ENCODE measurements at regions not wholly inside any gene's neighbourhood (a gene's known extent, or its start where the extent isn't known, plus 50 kb on each side); places are given as distances from the start of the nearest gene placed in this dataset.
A peak's percentile ranks its signal among the peaks of the same experiment; 100 is the strongest.

DNA sequence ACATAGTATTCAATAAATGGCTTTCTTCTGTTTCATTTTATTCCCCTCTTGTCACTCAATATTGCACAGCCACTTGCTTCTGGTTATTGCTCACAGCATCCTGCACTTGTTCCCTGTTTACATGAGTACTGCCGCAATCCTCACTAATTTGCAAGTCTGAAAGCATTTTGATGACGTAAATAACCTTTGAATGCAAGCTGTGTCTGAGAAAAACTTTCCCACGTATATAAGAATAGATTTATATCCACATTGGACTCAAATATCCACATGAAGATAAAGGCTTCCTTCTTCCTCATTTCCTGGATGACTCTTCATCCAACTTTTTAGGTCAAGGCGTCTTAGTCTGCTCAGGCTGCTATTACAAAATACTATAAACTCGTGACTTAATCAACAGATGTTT is 88.2 kb upstream of the DAP start:
- DNase-seq: no peak

DNA sequence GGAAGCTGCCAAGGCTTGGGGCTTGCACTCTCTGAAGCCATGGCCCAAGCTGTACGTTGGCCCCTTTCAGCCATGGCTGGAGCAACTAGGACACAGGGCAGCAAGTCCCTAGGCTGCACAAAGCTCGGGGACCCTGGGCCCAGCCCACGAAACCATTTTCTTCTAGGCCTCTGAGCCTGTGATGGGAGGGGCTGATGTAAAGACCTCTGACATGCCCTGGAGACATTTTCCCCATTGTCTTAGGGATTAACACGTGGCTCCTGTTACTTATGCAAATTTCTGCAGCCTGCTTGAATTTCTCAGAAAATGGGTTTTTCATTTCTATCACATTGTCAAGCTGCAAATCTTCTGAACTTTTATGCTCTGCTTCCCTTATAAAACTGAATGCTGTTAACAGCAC is 83.0 kb upstream of the DAP start:
- no peak for DNase-seq

- no peak for DNase-seq
Observed at GRCh38 chr5:10842823-10843222, 81.8 kb upstream of the DAP start.

DNA sequence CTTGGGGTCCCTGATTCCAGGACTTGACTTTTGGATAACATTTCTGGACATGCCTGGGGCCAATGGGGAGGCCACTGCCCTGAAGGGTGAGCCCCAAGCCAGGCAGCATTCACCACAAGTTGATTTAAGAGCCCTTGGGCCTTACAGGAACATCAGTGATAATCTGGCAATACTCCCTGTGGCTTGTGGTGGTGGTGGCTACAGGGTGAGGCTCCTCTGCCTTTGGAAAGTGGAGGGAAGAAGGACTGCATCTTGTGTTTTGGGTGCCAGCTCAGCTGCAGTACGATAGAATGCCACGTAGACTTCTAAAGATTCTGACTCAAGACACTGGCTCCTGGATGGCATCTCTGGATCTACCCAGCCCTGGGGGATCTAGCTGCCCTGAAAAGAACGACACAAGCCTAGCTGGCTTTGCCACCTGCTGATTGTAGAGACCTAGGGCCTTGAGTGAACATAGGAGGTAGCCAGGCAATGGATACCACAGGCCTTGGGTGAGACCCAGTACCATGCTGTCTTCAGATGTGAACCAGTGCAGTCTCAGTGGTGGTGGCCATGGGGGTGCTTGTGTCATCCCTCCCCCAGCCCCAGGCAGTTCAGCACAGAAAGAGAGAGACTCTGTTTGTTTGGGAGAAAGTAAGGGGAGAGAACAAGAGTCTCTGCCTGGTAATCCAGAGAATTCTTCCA is 79.0 kb upstream of the DAP start:
- no peak for DNase-seq

DNA sequence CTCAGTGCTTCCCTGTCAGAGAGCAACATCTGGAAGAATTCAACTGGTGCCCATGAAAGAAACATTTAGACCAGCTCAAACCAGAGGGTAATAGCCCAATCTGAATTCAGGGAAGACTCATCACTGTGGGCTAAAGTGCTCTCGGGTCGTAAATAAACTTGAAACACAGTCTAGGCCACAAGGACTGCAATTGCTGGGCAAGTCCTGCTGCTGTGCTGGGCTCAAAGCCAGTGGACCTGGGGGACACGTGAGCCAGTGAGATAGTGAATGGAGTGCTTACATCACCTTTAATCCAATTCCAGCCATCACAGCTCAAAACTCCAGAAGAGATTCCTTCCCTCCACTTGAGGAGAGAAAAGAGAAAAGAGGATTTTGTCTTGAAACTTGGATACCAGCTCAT is 78.1 kb upstream of the DAP start:
- no peak for DNase-seq

DNA sequence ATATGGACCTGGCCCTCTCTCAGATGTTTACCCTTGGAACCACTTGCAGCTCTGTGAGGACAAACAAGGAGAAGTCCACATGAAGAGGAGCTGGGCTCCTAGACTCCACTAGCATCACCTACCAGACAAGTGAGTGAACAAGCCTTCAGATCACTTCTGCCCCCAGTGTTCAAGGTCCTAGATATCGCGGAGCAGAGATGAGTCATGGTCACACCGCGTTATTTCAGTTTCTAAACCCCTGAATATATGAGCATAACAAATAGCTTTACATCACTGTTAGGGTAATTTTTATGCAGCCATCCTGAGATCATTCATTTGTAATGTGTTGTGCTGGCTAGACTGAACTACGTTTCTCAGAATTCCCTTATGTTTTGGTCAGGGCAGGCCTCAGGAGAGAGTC is 77.0 kb upstream of the DAP start:
- DNase-seq: no peak

DNA sequence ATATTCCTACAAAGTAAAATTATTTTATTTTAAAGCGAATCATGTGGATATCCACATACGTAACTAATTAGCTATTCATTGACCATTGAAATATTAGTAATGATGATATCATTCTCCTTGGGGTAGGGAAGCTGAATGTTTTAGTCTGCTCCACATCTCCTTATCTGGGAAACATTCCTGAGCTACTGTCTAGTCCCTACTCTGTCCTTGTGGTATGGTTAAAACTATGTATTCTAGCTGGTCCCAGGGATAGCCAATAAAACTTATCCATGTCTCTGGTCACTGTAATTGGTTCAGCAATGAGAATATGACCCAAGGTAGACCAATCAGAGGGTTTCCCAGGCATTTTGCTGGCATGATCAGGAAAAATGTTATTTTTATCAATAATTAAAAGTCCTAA is 76.0 kb upstream of the DAP start:
- no peak for DNase-seq

GRCh38 chr5:10834695-10835094 is 73.7 kb upstream of the DAP start:
- no peak for DNase-seq

- peak; percentile 15 for DNase-seq
Observed at GRCh38 chr5:10832987-10833386, 72.0 kb upstream of the DAP start.

DNA sequence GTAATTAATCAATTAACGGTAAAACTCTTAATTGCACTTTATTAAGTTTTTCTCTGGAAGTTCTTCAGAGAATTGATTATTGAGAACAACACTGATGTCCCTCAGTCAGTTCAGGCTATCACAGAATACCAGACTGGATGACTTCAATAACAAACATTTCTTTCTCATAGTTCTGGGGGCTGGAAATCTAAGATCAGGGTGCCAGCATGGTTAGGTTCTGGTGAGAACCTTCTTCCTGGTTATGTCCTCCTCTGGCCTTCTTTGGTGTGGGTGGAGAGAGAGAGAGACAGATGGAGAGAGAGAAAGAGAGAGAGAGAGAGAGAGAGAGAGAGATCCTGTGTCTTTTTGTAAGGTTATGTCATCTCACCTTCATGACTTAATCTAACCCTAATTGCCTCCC is 71.4 kb upstream of the DAP start:
- no peak for DNase-seq

- no peak for DNase-seq
Observed at GRCh38 chr5:10831419-10831818, 70.4 kb upstream of the DAP start.

DNA sequence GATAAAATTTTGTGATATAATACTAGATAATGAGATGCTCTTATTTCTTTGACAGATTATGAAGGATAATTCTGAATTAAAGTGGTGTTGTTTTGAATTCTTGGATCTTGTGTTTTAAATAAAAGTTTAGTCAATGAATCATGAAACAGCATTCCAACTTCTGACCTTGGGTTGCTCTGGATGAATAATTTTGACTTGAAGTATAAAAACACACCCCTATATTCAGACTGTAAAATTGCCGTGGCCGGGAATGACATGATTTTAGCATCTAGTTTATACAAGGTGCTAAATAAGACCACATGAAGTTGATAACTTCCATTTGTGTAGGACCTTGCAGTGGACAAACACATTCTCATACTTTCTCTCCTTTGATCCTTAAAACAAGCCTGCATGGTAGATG is 67.2 kb upstream of the DAP start:
- no peak for DNase-seq

DNA sequence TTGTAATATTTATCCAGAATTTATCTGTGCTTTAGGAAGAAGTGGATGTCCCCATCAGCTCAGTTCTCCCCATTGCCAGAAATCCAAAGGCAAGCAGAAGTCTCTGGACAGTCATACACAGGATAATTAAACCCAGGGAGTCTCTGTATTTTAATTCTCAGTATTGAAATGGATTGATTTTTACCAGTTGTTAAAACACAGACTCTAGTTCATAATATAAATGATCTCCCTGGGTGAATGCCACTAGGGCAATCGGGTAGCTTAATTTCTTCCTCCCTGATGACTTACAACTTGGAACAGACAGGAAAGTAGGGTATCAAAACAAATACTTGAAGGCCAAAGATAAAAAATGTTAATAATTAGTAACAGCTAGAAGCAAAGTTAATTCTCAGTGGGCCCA is 66.5 kb upstream of the DAP start:
- DNase-seq: no peak

DNA sequence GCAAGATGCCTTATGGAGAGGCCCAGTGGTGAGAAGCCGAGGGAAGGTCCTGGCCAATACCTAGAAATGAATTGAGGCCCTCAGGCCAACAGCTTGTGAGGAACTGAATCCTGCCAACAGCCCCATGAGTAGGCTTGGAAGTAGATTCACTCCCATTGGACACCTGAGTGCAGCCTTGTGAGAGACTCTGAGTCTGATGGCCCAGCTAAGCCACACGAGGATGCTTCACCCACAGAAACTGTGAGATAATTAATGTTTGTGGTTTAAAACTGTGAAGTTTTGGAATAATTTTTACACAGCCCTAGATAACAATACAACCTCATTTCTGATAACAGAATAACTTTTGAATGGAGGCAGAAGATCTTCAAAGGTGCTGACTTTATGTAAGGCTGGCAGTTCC is 65.9 kb upstream of the DAP start:
- DNase-seq: no peak

GRCh38 chr5:10825897-10826644 is 65.0 kb upstream of the DAP start:
- DNase-seq: no peak

DNA sequence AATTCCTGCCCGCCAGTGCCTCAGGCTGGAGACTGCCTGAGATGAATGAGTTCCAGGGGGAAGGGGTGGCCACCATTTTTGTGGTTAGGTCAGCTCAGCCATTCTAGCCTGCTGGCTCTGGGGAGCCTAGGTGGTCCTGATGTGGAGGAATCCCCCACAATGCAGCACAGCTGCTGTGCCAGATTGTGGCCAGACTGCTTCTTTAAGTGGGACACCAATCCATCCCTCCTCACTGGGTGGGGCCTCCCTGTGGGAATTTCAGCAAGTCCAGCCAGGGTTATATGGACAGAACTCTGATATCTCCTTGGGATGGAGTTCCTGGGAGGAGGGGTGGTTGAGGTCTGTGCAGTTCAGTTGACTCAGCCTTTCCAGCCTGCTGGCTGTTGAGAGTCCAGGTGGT is 51.2 kb upstream of the DAP start:
- no peak for DNase-seq

Measured in left kidney (tissue), 1 donor.